ENCODE measurements at regions not wholly inside any gene's neighbourhood (a gene's known extent, or its start where the extent isn't known, plus 50 kb on each side); places are given as distances from the start of the nearest gene placed in this dataset.
A peak's percentile ranks its signal among the peaks of the same experiment; 100 is the strongest.
"Not testable (repeated sequence)": the region's sequence is repeated elsewhere in the genome, so short reads cannot be mapped to it uniquely, and the experiment has no call there.

DNA sequence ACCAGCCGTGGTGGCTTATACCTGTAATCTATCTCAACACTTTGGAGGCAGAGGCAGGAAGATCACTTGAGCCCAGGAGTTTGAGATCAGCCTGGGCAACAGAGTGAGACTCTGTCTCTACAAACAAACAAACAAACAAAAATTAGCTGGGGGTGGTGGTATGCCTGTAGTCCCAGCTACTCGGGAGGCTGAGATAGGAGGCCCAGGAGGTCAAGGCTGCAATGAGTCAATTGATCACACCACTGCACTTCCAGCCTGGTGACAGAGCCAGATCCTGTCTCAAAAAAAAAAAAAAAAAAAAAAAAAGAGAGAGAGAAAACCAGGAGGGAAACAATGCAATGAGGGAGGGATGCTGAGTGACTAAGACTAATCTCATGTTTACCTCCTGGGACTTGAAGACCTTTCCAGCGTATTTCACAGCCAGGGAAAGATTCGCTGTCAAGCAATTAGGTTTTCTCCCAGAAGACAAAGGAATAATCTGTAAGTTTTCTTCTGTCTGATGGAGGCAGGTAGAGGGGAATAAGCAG is 51.1 kb upstream of the MIER3 start:
- no peak for DNase-seq

DNA sequence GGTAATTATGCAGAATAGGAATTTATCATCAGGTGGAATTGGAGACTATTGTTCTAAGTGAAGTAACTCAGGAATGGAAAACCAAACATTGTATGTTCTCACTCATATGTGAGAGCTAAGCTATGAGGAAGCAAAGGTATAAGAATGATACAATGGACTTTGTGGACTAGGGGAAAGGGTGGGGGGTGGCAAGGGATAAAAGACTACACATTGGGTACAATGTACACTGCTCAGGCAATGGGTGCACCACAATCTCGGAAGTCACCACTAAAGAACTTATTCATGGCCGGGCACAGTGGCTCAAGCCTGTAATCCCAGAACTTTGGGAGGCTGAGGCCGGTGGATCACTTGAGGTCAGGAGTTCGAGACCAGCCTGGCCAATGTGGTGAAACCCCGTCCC is 51.6 kb upstream of the MIER3 start:
- not testable (repeated sequence) for DNase-seq

DNA sequence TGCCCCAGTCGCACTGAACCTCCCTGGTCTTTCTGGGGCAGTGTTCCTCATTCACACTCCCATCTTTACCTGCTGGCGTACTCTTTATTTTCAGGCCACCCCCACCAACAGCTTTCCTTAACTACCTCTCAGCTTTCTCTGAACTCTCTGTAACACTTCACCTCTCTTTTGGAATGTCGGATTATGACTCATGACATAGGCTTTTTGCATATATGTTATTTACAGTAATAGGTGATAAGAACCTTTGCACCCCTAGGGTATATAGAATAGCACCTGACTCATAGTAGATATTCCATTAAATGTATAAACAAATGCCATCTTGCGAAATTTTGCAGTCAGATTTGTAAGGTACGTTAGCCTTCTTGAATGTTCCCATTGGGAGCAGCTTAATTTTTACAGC is 52.9 kb upstream of the MIER3 start:
- DNase-seq = no peak

DNA sequence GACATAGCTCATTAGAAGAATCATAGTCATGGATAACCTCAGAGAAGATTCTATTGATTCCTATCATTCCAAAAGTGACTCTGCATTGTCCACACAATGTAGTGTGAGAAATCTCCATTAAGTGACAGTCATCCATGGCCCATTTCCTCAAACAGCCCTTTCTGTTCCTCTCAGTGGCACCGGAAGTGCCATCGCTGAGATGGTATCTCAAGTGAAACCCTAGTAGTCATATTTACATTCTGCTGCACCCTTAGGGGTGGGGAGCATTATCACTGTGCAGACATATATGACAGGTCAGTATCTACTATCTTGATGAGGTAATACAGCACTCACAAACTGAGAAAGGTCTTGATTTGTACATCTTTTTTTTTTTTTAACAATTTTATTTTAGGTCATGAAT is 55.4 kb upstream of the MIER3 start:
- no peak for DNase-seq

DNA sequence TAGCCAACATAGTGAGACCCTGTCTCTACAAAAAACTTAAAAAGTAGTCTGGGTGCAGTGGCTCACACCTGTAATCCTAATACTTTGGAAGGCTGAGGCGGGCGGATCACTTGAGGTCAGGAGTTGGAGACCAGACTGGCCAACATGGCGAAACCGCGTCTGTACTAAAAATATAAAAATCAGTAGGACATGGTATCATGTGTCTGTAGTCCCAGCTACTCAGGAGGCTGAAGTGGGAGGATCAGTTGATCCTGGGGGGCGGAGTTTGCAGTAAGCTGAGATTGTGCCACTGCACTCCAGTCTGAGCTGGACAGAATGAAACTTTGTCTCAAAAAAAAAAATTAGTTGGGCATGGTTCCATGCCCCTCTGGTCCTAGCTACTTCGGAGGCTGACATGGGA is 57.9 kb upstream of the MIER3 start:
- DNase-seq = no peak

DNA sequence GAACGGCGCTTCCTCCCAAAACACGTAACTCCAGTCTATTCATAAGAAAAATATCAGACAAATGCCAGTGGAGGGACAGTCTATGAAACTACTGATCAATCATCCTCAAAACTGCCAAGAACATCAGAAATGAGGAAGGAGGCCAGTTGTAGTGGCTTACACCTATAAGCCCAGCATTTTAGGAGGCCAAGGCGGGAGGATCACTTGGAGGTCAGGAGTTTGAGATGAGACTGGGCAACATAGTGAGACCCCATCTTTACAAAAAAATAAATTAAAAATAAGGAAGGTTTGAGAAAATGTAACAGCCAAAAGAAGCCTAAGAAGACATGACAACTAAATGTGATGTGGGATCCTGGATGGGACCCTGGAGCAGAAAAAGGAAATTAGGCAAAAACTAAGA is 58.9 kb upstream of the MIER3 start:
- no peak for DNase-seq

DNA sequence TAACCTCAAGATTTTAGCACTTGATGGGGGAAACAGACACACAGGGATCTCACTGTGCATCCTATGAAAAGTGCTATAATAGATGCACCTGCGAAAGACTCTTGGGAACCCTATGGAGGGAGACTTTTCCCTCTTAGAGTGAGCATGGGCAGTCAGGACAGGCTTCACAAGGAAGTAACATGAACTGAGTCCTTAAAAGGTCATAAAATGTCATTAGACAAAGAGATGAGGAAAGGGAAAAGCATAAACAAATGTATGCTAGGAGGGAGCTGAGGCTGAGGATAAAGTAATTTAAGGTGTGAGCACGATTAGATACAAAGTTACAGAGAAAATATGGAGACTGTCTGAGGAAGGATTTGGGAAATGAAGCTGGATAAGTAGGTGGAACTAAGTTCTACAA is 60.6 kb upstream of the MIER3 start:
- no peak for DNase-seq

DNA sequence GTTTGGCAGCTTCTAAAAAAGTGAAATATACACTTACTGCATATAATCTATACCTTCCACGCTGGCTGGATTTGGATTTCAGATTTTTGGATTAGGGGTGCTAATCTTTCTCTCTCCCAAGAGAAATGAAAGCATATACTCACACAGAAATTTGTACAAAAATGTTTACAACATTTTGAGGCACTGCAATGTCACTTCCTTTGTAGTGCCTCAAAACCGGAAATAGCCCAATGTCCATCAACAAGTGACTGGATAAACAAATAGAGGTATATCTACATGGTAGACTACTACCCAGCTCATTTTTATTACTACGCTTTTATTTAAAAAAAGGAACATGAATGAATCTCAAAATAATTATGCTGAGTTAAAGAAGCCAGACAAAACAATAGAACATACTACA is 74.0 kb upstream of the MIER3 start:
- DNase-seq = no peak

DNA sequence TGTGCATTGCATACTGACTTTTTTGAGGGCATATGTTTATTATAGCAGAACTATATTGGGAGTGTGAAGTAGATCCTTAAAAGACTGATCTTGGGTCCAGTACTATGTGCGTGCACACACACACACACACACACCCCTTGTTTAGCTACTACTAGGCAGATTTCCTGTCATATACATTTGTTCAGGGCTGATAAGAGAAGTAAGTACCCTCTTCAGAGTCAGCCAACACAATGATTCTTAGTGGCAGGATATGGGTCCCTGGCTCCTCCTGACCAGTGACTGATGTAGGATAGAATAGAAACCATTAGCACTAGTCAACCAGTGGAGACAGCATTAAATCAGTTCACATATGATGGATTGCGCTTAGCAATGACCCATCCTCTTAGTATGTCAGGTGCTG is 76.2 kb upstream of the MIER3 start:
- DNase-seq = no peak

DNA sequence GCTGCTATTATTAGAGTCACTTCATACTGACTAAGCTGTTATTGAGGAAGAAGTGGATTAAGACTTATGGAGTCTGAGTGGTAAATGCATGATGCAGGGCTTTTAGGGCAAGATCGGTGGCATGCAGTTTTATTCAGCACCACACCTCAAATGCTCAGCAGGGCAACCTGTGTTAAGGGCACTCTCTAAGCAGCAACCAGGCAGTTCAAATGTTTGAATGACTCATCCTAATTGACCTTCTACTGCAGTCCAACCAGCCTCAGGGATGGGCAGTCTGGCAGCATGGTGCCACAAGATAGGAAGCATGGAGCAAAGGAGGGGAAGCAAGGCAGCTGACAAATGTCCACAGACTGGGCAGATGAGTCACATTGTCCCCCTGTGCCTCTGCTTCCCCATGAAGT is 80.2 kb upstream of the MIER3 start:
- DNase-seq = no peak

DNA sequence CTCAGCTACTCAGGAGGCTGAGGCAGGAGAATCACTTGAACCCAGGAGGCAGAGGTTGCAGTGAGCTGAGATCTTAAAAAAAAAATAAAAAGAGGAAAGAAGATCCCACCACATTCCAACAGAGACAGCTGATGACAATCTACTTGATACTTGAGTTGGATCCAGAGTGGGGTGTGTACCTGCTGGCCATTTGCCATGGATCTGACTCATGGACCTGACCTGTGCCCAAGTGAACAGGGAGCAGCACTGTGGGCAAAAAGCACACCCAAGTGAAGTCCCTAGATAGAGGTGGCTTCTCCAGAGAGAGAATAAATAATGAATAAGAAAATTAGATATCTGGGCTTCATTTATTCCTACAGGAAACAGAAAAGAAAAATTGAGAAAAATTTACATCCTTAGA is 81.2 kb upstream of the MIER3 start:
- DNase-seq = peak; percentile 28

DNA sequence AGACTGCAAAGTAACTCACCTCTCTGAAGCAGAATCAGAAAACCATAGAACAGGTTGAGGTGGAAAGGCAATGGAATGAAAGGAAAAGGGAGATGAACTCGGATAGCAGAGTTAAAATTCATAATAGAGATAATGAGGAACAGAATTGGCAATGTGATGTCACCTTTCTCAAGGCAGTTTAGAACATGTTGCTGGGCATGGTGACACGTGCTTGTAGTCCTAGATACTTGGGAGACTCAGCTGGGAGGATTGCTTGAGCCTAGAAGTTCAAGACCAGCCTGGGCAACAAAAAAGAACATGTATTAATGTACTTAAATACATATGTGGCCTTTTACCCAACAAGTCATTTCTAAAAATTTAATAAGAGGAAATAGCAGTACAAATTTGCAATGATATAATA is 81.6 kb upstream of the MIER3 start:
- no peak for DNase-seq

DNA sequence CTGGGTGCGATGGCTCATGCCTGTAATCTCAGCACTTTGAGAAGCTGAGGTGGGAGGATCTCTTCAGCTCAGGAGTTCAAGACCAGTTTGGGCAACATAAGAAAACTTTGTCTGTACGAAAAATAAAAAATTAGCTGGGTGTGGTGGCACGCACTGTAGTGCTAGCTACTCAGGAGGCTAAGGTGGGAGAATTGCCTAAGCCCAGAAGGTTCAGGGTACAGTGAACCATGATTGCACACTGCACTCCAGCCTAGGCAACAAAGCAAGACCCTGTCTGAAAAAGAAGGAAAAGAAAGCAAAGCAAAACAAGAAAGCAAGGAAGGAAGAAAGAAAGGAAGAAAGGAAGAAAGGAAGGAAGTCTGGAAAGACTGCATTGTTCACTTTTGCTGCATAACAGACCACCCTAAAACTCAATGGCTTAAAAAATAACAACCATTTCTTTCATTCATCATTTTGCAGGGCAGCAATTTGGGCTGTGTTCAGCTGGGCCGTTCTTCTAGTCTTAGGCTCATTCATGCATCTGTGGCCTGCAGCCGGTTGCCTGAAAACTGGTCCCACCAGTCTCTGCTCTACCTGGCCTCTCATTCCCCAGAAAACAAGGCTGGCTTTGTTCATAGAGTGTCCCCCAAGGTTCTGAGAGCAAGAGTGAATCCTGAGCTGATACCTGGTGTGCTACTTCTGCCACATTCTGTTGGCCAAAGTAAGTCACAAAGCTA is 82.4 kb upstream of the MIER3 start:
- DNase-seq = no peak

DNA sequence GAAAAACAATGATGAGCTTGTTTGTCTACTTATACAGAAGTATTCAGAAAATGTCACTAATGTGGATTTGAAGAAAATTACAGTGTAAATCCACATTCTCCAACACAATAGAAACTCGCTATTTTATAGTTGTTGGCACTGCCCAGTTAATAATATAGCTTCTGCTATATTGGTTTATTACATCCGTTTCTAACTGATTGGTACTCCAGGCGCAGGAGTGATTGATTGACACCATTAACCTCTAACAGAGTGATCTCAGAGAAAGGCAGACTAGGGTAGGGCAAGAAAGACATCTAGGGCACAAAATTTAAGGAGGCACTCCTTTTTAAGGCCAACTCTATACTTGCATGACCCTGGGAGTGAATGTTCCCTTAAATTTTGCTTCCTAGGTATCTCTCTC is 84.0 kb upstream of the MIER3 start:
- DNase-seq = no peak

DNA sequence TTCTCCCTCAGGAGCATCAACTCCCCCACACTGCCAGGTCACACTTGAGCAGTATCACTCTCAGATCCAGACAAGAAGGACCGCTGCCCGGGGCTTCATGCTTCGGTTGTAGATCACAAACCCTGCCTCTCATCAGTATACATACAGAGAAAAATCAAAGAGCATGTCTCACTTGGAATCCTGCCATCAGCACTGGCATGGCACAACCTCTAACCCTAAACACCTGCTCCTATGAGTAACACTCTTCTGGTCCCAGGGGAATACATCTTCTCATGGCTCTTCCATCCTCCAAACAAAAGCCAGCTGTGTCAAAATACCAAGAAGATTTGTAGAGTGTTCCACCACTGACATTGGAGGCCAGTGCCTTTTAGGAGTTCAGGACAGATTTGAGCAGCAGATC is 84.8 kb upstream of the MIER3 start:
- no peak for DNase-seq

DNA sequence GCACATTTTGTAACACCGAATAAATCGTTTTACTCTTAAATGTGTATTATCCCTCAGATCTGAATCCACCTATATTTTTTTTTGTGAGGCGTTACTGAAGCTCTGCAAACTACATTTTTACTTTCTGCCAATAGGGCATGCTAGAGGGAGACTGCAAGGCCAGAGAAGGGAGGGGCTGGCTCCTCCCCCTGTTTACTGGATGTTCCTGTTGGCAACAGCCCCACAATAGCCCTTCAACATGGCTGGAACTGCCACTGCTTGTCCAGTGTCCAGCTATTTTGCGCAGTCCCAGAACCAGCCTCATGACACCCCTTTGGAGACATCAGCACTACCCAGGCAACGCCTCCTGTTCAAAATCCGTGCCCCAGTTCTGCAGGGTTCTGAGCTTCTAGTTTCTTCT is 85.4 kb upstream of the MIER3 start:
- DNase-seq = no peak

DNA sequence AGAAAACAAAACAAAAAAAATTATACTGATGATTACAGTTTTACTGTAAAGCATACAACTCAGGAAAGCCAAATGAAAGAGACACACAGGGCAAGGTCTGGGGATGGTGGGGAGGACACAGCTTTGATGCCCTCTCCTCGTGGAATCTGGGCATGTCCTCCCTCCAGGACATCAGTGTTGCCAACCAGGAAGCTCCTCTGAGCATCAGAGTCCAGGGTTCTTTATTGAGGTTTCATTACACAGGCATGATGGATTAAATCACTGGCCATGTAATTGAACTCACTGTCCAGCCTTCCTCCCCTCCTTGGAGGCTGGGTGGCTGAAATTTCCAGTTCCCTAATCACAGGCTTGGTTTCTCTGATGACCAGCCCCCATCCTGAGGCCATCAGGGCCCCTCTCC is 89.6 kb upstream of the MIER3 start:
- DNase-seq = no peak

DNA sequence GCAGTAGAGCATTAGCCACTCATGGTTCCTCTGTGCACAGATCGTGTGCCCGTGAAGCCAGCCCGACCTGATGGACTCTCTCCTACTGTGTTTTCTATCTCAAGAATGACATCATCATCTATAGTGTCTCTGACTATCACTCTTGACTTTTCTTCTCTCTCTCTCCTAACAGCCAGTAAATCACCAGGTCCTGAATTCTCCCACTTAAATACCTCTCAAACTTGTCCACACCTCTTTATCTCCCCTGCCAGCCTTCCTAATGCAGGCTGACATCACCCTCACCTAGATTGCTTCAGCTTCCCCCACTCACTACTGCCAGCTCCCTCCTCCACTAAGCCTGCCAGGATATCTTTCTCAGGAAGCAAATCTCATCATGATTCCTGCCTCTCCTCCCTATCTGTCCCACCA is 90.6 kb upstream of the MIER3 start:
- DNase-seq = no peak

DNA sequence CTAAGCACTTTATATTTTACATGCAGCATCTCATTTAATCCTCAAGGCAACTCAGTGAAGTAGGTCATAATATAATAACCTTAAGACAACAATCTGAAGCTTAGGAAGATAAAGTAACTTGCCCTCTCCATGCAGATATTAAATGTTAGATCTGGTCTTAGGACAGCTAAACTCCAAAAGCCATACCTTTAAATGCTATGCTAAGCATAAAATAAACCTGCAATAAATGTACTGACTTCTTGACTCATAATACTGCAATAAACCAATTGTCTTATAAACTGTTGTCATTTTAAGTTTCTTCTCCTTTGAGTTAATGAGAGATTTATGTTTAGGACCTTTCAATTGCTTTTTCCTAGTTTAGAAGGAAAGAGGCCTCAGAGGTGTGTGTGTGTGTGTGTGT is 102.2 kb upstream of the MIER3 start:
- DNase-seq = no peak

DNA sequence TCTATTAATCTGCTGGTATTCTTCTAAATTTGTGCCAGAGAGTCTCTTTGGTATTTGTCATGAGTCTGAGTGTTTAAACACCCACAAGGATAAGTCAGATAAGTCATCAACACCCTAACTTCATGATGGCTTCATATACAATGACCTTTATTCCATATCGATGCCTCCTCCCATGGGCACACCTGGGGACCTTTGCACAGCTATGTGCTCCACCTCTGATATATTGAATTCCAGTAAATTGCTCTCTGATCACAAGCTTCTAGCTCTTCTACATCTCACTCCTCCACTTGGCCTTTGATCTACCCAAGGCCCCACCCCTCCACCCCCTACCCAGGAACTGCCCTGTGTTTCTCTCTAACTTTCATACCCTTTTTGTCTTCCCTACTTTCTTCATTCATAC is 102.7 kb upstream of the MIER3 start:
- DNase-seq = no peak

DNA sequence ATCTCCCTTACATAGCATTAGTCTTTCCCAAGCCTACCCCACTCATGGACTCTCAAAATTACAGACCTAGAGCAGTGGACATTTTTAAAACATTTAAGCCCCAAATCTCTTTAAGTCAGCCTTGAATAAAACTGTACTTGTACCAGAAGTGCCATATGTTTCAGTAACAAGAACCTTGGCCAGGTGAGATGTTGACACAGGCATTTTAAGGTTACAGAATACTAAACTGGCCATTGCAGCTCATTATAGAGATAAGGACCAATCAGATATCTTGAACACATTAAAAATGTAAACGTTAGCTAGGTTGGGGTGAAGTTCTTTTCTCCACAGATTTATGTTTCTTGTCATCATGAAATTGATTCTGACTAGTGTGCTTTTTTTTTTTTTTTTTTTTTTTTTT is 103.8 kb upstream of the MIER3 start:
- no peak for DNase-seq

DNA sequence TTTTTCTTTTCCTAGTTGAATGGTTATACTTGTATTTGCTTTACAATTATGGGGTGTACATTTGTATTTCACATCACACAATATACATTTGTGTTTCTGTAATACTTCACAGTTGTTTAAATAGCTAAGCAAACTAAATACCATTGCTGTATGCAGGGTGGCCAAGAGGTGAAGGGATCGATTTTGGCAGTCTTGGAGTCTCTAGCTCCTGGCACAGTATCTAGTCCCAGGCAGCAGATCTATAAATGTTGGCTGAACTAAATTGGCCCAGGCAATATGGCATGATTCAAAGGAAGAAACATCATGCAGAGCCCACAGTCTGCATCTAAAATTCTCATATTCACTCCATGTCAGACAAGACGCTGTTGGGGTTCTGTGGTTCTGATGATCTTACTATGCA is 110.1 kb upstream of the GPBP1 start:
- no peak for DNase-seq

DNA sequence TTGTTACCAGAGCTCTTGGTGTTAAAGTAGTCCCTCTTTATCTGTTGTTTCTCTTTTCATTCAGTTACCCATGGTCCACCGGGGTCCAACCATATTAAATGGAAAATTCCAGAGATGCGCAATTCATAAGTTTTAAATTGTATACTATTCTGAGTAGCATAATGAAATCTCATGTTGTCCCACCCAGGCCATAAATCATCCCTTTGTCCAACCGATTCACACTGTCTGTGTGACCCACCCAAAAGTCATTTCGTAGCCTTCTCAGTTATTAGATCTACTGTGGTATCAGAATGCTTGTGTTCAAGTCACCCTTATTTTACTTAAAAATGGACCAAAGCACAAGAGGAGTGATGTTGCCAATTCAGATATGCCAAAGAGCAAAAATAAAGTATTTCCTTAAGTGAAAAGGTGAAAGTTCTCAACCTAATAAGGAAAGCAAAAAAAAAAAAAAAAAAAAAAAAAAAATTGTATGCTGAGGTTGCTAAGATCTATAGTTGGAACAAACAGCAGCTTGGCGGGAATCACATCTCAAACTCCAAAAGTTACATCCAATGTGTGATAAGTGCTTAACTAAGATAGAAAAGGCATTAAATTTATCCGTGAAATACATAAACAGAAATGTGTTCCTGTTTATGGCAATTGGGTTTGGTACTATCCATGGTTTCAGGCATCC is 106.8 kb upstream of the GPBP1 start:
- no peak for DNase-seq

DNA sequence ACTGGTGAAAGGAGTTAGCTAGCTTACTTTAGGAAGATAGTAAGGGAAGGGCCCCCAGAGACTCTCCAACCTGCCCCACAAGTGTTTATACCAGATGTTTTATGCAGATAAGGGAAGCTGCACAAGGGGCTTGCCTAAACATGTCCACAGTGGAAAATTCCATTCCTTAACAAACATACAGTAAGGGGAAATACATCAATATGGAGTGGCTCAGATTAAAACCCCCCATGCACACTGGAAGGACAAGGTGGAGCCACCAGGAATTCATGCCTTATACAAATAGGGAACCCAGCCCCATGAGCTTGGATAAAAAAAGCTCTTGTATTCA is 106.3 kb upstream of the GPBP1 start:
- no peak for DNase-seq
